GM12878 (cell line): ENCODE measurements at regions not wholly inside any gene's neighbourhood (a gene's known extent, or its start where the extent isn't known, plus 50 kb on each side); places are given as distances from the start of the nearest gene placed in this dataset.

Source experiments
- ATAC-seq: fragments of 200-7000 bp; cut with Tn5 transposase; 3 replicates; pipeline ENCODE4 v1.9.1; 2020; ENCODE audit warnings: mild to moderate bottlenecking, moderate library complexity
- BruUV-seq: library from RNA; stranded (reverse); fragments of 400-500 nt; replicated peaks from 2 replicates; lab custom pipeline; 2021; lab: Mats Ljungman, UMichigan
- CTCF ChIA-PET: fragments of 300-600 bp; sonication (Branson Sonifier 250); formaldehyde crosslinking; extraction: SDS; loops from one replicate; lab custom pipeline; 2021; ENCODE audit warnings: inconsistent platforms; lab: Yijun Ruan, JAX
- POLR2A ChIA-PET: fragments of 350-600 bp; formaldehyde crosslinking; extraction: SDS; loops from one replicate; lab custom pipeline; 2021; ENCODE audit warnings: inconsistent platforms; lab: Charles Lee
- RAD21 ChIA-PET: fragments of 300-600 bp; sonication (Branson Sonifier 250); formaldehyde crosslinking; loops from one replicate; lab custom pipeline; 2023; ENCODE audit warnings: antibody characterized with exemption; ENCODE audit not compliant: unreplicated experiment; lab: Charles Lee
- SMC1A ChIA-PET: fragments of 300-600 bp; sonication (Branson Sonifier 250); formaldehyde crosslinking; loops from one replicate; lab custom pipeline; 2023; ENCODE audit not compliant: unreplicated experiment, uncharacterized antibody; lab: Charles Lee
- DNase-seq: peaks from one replicate; pipeline ENCODE4 v3.0.0-alpha.2; 2011; ENCODE audit warnings: low read depth, low spot score
- FAIRE-seq: peaks from 3 replicates; lab custom pipeline; 2011; peaks lifted over from hg19 to GRCh38; lab: Jason Lieb, UNC
- H2AFZ ChIP-seq: 2 replicates; pipeline ENCODE4 v1.6.0; 2011; ENCODE audit warnings: low read depth, low read length, control low read depth; ENCODE audit not compliant: control insufficient read depth
- H3K27ac ChIP-seq: 2 replicates; pipeline ENCODE4 v1.5.1; 2011; ENCODE audit warnings: control low read depth; ENCODE audit not compliant: control insufficient read depth, insufficient read depth
- H3K27me3 ChIP-seq, 2 experiments: replicated peaks in 1 of 2; 2 replicates each; pipeline versions ENCODE4 v1.6.0 to v1.6.1; 2011; ENCODE audit warnings: low read length in 1 of 2; ENCODE audit not compliant: control insufficient read depth in 2 of 2, insufficient read depth in 2 of 2
- H3K36me3 ChIP-seq, 2 experiments: 2 replicates each; pipeline ENCODE4 v1.5.1; 2011; ENCODE audit warnings: low read length in 1 of 2; ENCODE audit not compliant: control insufficient read depth in 2 of 2, insufficient read depth in 2 of 2
- H3K4me1 ChIP-seq: 2 replicates; pipeline ENCODE4 v1.6.1; 2011; ENCODE audit warnings: mild to moderate bottlenecking, low read length, moderate library complexity, mixed read lengths; ENCODE audit not compliant: control insufficient read depth, insufficient read depth
- H3K4me2 ChIP-seq: 2 replicates; pipeline ENCODE4 v1.6.0; 2011; ENCODE audit warnings: control low read depth; ENCODE audit not compliant: control insufficient read depth, insufficient read depth
- H3K4me3 ChIP-seq: fragments of 200-600 bp; sonication (generic); 2 replicates; pipeline ENCODE4 v1.5.1; 2016
- H3K79me2 ChIP-seq: 2 replicates; pipeline ENCODE4 v1.6.0; 2011; ENCODE audit warnings: low read length; ENCODE audit not compliant: control insufficient read depth, insufficient read depth
- H3K9ac ChIP-seq: 2 replicates; pipeline ENCODE4 v1.8.0; 2011; ENCODE audit warnings: low read length, control low read depth, mixed read lengths; ENCODE audit not compliant: control insufficient read depth, insufficient read depth
- H3K9me3 ChIP-seq: replicated peaks from 3 replicates; pipeline ENCODE4 v1.5.1; 2011; ENCODE audit warnings: mild to moderate bottlenecking, low read length; ENCODE audit not compliant: control insufficient read depth, insufficient read depth
- H4K20me1 ChIP-seq: 2 replicates; pipeline ENCODE4 v1.6.0; 2011; ENCODE audit not compliant: control insufficient read depth, insufficient read depth
- BRCA1 ChIP-seq: IDR thresholded peaks from 2 replicates; pipeline ENCODE4 v1.6.1; 2011; ENCODE audit warnings: low read depth, low read length, improper control_type of control experiment
- CHD2 ChIP-seq: IDR thresholded peaks from 2 replicates; pipeline ENCODE4 v1.6.1; 2011; ENCODE audit warnings: low read depth, low read length, improper control_type of control experiment, borderline replicate concordance
- EZH2 ChIP-seq: IDR thresholded peaks from 2 replicates; pipeline ENCODE4 v1.6.1; 2012; ENCODE audit warnings: low read depth, mild to moderate bottlenecking, control low read depth, inconsistent platforms, low read length, borderline replicate concordance; ENCODE audit not compliant: control insufficient read depth
- HDGF ChIP-seq: fragments of 450-650 bp; IDR thresholded peaks from 2 replicates; pipeline ENCODE4 v1.6.1; 2016; ENCODE audit warnings: antibody characterized with exemption
- IKZF1 ChIP-seq: fragments of 450-650 bp; conservative IDR thresholded peaks from 2 replicates; pipeline ENCODE4 v1.6.1; 2017; ENCODE audit warnings: antibody characterized with exemption, mild to moderate bottlenecking
- LARP7 ChIP-seq: fragments of 450-650 bp; IDR thresholded peaks from 2 replicates; pipeline ENCODE4 v1.6.1; 2017; ENCODE audit warnings: mild to moderate bottlenecking
- NFYA ChIP-seq: IDR thresholded peaks from 2 replicates; pipeline ENCODE4 v1.6.1; 2011; ENCODE audit warnings: low read depth, mild to moderate bottlenecking, low read length, improper control_type of control experiment, borderline replicate concordance
- NR2C1 ChIP-seq: fragments of 450-650 bp; IDR thresholded peaks from 2 replicates; pipeline ENCODE4 v1.6.1; 2017; ENCODE audit warnings: antibody characterized with exemption, mild to moderate bottlenecking, moderate library complexity
- POLR2AphosphoS5 ChIP-seq: IDR thresholded peaks from 2 replicates; pipeline ENCODE4 v1.6.1; 2011; ENCODE audit warnings: mild to moderate bottlenecking, low read length, inconsistent platforms
- RB1 ChIP-seq: fragments of 450-650 bp; formaldehyde crosslinking; IDR thresholded peaks from 2 replicates; pipeline ENCODE4 v1.6.1; 2017; ENCODE audit warnings: mild to moderate bottlenecking, borderline replicate concordance
- TCF7 ChIP-seq: IDR thresholded peaks from 2 replicates; pipeline ENCODE4 v1.6.1; 2014; ENCODE audit warnings: antibody characterized with exemption, borderline replicate concordance
- ZNF384 ChIP-seq: IDR thresholded peaks from 2 replicates; pipeline ENCODE4 v1.6.1; 2012; ENCODE audit warnings: low read depth, mild to moderate bottlenecking, low read length, improper control_type of control experiment, borderline replicate concordance
- WGBS: methylation state at CpG from one replicate; pipeline ENCODE4 v1.1.6; 2016; ENCODE audit warnings: low lambda C conversion rate; ENCODE audit not compliant: insufficient replicate concordance, insufficient coverage; ENCODE audit errors: missing lambda C conversion rate; 5-methylcytosine and 5-hydroxymethylcytosine counted together
- in situ Hi-C: fragments of 300-500 bp; cut with MboI; formaldehyde crosslinking; loops from 9 replicates; pipeline ENCODE4 v1.14.3; 2018; ENCODE audit warnings: mixed read lengths
- intact Hi-C: fragments of 100-400 bp; cut with micrococcal nuclease; formaldehyde crosslinking; loops from one replicate; pipeline ENCODE4 v1.14.2; 2022; ENCODE audit not compliant: unreplicated experiment
- TF ChIP-seq, protein P1 (sequence below): fragments of 450-650 bp; IDR thresholded peaks from 2 replicates; pipeline ENCODE4 v1.6.1; 2016; ENCODE audit warnings: mild to moderate bottlenecking

DNA sequence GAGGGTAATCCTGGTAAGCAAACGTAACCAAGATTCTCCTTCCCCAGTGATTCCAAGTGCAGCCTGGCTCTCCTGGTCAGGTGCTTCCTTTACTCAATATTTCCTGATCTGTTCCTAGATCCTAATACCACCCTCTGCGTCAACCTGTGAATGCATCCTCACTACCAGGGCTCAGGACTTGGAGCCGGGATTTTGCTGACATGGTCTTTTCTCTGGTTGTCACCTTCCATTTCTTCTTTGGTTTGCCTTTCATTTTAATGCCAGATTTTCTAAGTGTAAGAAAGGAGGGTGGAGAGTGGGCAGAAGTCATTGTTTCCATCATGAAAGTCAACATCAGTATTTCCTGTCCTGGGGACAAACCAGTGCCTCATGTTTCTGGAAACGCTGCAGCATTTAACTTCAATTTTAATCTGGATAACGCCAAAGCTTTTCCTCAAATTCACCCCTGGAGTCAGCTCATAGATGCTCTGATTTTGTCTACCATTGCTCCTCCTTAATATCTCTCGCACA, 210.4 kb upstream of the ZNF32 start:
- H3K4me2 ChIP-seq = no peak overlapping the region
- H3K9me3 ChIP-seq = no peaks in the 10 kb centered on the region
- RAD21 ChIA-PET = no interaction called here
- in situ Hi-C loops = loop anchor here (25.0 kb wide), 2 partner anchors 97 to 372 kb away; no protein-coding TSS in a partner anchor
- no TSS peak for BruUV-seq
- POLR2A ChIA-PET = no interaction called here
- no peaks in the 10 kb centered on the region for H3K4me1 ChIP-seq
- no peaks in the 10 kb centered on the region for H3K36me3 ChIP-seq
- no peaks in the 10 kb centered on the region; a peak in 1 of 4 replicates for H3K27me3 ChIP-seq
- no peak overlapping the region for H3K4me3 ChIP-seq
- CTCF ChIA-PET = no interaction called here
- H2AFZ ChIP-seq = no peak overlapping the region
- DNase-seq (no peak), ATAC-seq (no peak), FAIRE-seq (no peak)
- TF ChIP-seq CHD2 (no peak), EZH2 (no peak), HDGF (no peak), IKZF1 (no peak), NR2C1 (no peak), RB1 (no peak), POLR2AphosphoS5 (no peak), NFYA (no peak), BRCA1 (no peak), LARP7 (no peak), ZNF384 (no peak), TCF7 (no peak)
- TF ChIP-seq, protein P1, sequence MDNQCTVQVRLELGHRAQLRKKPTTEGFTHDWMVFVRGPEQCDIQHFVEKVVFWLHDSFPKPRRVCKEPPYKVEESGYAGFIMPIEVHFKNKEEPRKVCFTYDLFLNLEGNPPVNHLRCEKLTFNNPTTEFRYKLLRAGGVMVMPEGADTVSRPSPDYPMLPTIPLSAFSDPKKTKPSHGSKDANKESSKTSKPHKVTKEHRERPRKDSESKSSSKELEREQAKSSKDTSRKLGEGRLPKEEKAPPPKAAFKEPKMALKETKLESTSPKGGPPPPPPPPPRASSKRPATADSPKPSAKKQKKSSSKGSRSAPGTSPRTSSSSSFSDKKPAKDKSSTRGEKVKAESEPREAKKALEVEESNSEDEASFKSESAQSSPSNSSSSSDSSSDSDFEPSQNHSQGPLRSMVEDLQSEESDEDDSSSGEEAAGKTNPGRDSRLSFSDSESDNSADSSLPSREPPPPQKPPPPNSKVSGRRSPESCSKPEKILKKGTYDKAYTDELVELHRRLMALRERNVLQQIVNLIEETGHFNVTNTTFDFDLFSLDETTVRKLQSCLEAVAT = no peak
- no peak overlapping the region for H3K27ac ChIP-seq
- 22% methylated on average over 6 of the region's 6 CpGs for WGBS
- SMC1A ChIA-PET = no interaction called here
- intact Hi-C loops = no loop called here
- H4K20me1 ChIP-seq = no peaks in the 10 kb centered on the region
- H3K9ac ChIP-seq = no peak overlapping the region
- H3K79me2 ChIP-seq = no peaks in the 10 kb centered on the region
